Loucy (cell line): ENCODE measurements at regions not wholly inside any gene's neighbourhood (a gene's known extent, or its start where the extent isn't known, plus 50 kb on each side); places are given as distances from the start of the nearest gene placed in this dataset.

Experiments
- H2AFZ ChIP-seq: fragments of 200-600 bp; sonication (generic); 2 replicates; pipeline ENCODE4 v1.6.0; 2016; ENCODE audit warnings: antibody characterized with exemption, mild to moderate bottlenecking, low read length, moderate library complexity
- H3F3A ChIP-seq: fragments of 200-600 bp; 2 replicates; pipeline ENCODE4 v1.6.0; 2016; ENCODE audit warnings: antibody characterized with exemption, low read depth, mild to moderate bottlenecking
- H3K27me3 ChIP-seq: fragments of 200-600 bp; sonication (generic); 2 replicates; pipeline ENCODE4 v1.6.1; 2014; ENCODE audit warnings: low read length, mild to moderate bottlenecking; ENCODE audit not compliant: insufficient read depth, poor library complexity, severe bottlenecking
- H3K36me3 ChIP-seq: fragments of 200-600 bp; sonication (generic); 2 replicates; pipeline ENCODE4 v1.6.1; 2016; ENCODE audit warnings: low read length; ENCODE audit not compliant: insufficient read depth
- H3K4me1 ChIP-seq: fragments of 200-600 bp; sonication (generic); 2 replicates; pipeline ENCODE4 v1.5.1; 2014; ENCODE audit warnings: low read length, mild to moderate bottlenecking; ENCODE audit not compliant: insufficient read depth, poor library complexity, severe bottlenecking
- H3K4me2 ChIP-seq: fragments of 200-600 bp; sonication (generic); 2 replicates; pipeline ENCODE4 v1.6.0; 2014; ENCODE audit warnings: antibody characterized with exemption, low read length, low read depth, mild to moderate bottlenecking; ENCODE audit not compliant: poor library complexity, severe bottlenecking
- H3K4me3 ChIP-seq: fragments of 200-600 bp; sonication (generic); 2 replicates; pipeline ENCODE4 v1.5.1; 2014; ENCODE audit warnings: low read length, mild to moderate bottlenecking, mixed read lengths; ENCODE audit not compliant: poor library complexity, severe bottlenecking
- H3K79me2 ChIP-seq: fragments of 200-600 bp; sonication (generic); 2 replicates; pipeline ENCODE4 v1.6.1; 2014; ENCODE audit warnings: low read length; ENCODE audit not compliant: insufficient read depth
- H3K9ac ChIP-seq: fragments of 200-600 bp; sonication (generic); 2 replicates; pipeline ENCODE4 v1.6.0; 2014; ENCODE audit warnings: mild to moderate bottlenecking, low read depth, low read length, moderate library complexity; ENCODE audit not compliant: poor library complexity, severe bottlenecking
- H3K9me2 ChIP-seq: fragments of 200-600 bp; sonication (generic); replicated peaks from 2 replicates; pipeline ENCODE4 v1.6.1; 2016; ENCODE audit warnings: low read depth, low read length, mixed read lengths
- H3K9me3 ChIP-seq: fragments of 200-600 bp; sonication (generic); 2 replicates; pipeline ENCODE4 v1.6.1; 2014; ENCODE audit warnings: mild to moderate bottlenecking, antibody characterized with exemption, low read length, low read depth; ENCODE audit not compliant: insufficient read depth
- H4K20me1 ChIP-seq: fragments of 200-600 bp; sonication (generic); 2 replicates; pipeline ENCODE4 v1.6.0; 2014; ENCODE audit warnings: antibody characterized with exemption, low read length, mild to moderate bottlenecking; ENCODE audit not compliant: insufficient read depth, poor library complexity, severe bottlenecking
- EZH2phosphoT487 ChIP-seq: fragments of 200-600 bp; IDR thresholded peaks from 2 replicates; pipeline ENCODE4 v1.6.1; 2018; ENCODE audit warnings: antibody characterized with exemption, mild to moderate bottlenecking, moderate library complexity, borderline replicate concordance
- TF ChIP-seq, protein P1 (sequence below): fragments of 200-600 bp; sonication (generic); conservative IDR thresholded peaks from 2 replicates; pipeline ENCODE4 v1.5.1; 2014; ENCODE audit warnings: mild to moderate bottlenecking, antibody characterized with exemption, low read length

DNA sequence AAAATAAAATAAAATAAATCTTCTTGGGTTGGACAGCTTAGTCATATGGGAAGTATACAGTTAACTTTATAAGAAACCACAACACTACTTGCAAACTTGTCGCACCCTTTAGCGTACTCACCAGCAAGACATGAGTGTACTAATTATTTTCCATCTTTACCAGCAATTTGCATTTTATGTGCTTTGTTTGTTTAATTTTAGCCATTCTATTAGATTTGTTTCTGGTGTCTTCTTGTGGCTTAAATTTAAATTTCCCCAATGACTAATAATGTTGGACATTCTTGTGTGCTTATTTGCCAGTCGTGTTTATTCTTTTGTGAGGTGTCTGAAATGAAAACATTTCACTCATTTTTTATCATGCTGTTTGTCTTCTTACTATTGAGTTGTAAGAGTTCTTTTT, 1172.2 kb upstream of the CITED2 start:
- no peaks in the 10 kb centered on the region for H3K4me1 ChIP-seq
- H3K9me3 ChIP-seq, result no peaks in the 10 kb centered on the region
- H3K79me2 ChIP-seq, result no peaks in the 10 kb centered on the region
- no peaks in the 10 kb centered on the region for H4K20me1 ChIP-seq
- TF ChIP-seq EZH2phosphoT487, result no peak
- TF ChIP-seq, protein P1, sequence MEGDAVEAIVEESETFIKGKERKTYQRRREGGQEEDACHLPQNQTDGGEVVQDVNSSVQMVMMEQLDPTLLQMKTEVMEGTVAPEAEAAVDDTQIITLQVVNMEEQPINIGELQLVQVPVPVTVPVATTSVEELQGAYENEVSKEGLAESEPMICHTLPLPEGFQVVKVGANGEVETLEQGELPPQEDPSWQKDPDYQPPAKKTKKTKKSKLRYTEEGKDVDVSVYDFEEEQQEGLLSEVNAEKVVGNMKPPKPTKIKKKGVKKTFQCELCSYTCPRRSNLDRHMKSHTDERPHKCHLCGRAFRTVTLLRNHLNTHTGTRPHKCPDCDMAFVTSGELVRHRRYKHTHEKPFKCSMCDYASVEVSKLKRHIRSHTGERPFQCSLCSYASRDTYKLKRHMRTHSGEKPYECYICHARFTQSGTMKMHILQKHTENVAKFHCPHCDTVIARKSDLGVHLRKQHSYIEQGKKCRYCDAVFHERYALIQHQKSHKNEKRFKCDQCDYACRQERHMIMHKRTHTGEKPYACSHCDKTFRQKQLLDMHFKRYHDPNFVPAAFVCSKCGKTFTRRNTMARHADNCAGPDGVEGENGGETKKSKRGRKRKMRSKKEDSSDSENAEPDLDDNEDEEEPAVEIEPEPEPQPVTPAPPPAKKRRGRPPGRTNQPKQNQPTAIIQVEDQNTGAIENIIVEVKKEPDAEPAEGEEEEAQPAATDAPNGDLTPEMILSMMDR, result no peak
- H3K4me2 ChIP-seq, result no peak overlapping the region
- H3K9ac ChIP-seq, result no peak overlapping the region
- no peaks in the 10 kb centered on the region for H3K27me3 ChIP-seq
- no peak overlapping the region for H2AFZ ChIP-seq
- no peak overlapping the region for H3K4me3 ChIP-seq
- H3K36me3 ChIP-seq, result no peaks in the 10 kb centered on the region
- H3F3A ChIP-seq, result no peaks in the 10 kb centered on the region
- no peaks in the 10 kb centered on the region for H3K9me2 ChIP-seq

GRCh38 chr6:140544431-140544830, 1170.0 kb upstream of the CITED2 start:
- Histone ChIP-seq H3K4me2 (no peak overlapping the region), H3K4me1 (no peaks in the 10 kb centered on the region), H3F3A (no peaks in the 10 kb centered on the region), H3K9ac (no peak overlapping the region), H3K27me3 (no peaks in the 10 kb centered on the region), H2AFZ (no peak overlapping the region), H3K4me3 (no peak overlapping the region), H3K36me3 (no peaks in the 10 kb centered on the region), H4K20me1 (no peaks in the 10 kb centered on the region), H3K9me2 (no peaks in the 10 kb centered on the region), H3K9me3 (no peaks in the 10 kb centered on the region), H3K79me2 (no peaks in the 10 kb centered on the region)
- no peak for TF ChIP-seq EZH2phosphoT487
- TF ChIP-seq, protein P1, result no peak

DNA sequence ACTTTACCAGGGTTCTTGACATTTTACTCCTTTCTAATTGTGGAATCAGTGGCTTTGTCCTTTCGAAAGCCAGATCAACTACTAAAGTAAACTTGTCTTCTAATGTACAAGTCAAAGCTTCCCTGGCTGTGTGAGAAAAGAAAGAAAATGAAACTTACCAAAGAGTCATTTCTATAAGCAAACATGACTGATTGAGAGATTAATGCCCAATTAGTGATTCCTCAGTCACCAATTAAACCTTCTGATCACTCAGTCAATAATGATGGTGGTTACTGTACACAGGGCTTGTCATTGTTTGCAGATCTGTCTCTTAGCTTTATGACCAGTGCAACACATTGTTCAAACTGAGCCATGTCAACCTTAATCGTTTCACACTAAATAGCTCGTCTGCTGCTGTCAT, 1168.4 kb upstream of the CITED2 start:
- Histone ChIP-seq H4K20me1 (no peaks in the 10 kb centered on the region), H3K9me2 (no peaks in the 10 kb centered on the region), H3K4me3 (no peak overlapping the region), H3K36me3 (no peaks in the 10 kb centered on the region), H3K4me2 (no peak overlapping the region), H3F3A (no peaks in the 10 kb centered on the region), H3K9me3 (no peaks in the 10 kb centered on the region), H3K79me2 (no peaks in the 10 kb centered on the region), H3K4me1 (no peaks in the 10 kb centered on the region), H3K9ac (no peak overlapping the region), H3K27me3 (no peaks in the 10 kb centered on the region), H2AFZ (no peak overlapping the region)
- TF ChIP-seq EZH2phosphoT487, result no peak
- TF ChIP-seq, protein P1, result no peak
